Myocyte (in vitro differentiated cells): ENCODE measurements at regions not wholly inside any gene's neighbourhood (a gene's known extent, or its start where the extent isn't known, plus 50 kb on each side); places are given as distances from the start of the nearest gene placed in this dataset.

Experiments
- DNase-seq: peaks from one replicate; pipeline ENCODE4 v3.0.0-alpha.2; 2012; ENCODE audit warnings: low read depth

DNA sequence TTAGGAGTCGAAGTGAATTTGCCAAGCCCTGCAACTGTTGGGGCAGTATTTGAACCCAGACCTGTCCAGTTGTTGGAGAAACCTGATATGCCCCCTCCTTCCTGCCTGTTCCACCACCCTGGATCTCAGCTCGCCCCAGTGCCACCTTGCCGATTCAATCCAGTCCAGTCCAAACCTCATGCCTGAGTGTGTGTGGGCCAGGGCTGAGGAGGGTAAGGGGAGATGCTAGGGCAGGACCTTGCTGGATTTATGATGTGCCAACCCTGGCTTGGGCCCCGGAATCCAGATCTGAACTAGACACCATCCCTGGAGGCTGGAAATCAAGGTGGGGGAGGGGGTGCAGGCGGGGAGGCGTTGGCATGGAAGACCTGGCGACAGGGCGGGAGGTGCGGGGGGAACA, 98.9 kb upstream of the WNT4 start:
- no peak for DNase-seq

DNA sequence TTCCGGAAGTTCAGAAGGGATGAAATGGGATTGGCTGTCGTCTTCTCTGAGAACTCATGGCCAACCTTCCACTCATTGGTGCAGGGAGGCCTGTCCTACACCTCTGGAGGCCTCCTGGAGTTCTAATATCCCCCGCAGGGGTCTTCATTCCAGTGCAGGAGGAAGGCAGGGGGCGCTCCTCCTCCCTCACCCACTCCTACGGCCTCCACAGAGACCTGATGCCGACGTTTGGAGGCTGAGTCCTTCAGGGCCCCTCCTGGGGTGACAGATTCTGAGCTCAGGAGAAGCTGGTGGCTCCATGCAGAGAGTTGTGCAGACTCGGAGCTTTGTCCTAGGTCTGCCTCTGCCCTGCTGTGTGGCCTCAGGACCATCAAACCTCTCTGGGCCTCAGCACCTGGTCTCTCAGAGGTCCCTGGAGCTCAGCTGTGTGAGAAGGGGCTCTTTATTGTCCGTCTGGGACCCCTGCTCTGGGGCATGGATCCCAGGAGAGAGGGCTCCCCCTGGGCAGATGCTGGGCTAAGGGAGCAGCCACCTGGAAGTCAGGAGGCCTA, 102.3 kb upstream of the WNT4 start:
- DNase-seq = no peak

DNA sequence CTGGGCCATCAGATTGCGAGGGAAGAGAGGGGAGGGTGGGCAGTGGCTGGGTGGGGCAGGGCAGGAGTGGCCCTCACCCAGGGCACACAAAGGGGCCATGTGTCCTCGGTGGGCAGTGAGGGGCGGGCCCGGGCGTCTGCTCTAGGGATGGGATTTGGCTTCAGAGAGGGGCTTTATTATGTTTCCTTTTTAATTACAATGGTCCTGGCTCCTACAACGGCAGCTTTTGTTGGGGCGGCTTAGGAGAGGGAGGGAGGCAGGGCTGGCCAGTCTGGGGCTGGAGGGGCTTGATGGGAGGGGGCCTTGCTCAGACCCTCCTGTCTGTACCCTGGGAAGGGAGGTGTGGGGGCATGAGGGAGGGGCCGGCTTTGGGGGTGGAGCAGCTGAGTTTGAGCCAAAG, 102.8 kb upstream of the WNT4 start:
- no peak for DNase-seq

DNA sequence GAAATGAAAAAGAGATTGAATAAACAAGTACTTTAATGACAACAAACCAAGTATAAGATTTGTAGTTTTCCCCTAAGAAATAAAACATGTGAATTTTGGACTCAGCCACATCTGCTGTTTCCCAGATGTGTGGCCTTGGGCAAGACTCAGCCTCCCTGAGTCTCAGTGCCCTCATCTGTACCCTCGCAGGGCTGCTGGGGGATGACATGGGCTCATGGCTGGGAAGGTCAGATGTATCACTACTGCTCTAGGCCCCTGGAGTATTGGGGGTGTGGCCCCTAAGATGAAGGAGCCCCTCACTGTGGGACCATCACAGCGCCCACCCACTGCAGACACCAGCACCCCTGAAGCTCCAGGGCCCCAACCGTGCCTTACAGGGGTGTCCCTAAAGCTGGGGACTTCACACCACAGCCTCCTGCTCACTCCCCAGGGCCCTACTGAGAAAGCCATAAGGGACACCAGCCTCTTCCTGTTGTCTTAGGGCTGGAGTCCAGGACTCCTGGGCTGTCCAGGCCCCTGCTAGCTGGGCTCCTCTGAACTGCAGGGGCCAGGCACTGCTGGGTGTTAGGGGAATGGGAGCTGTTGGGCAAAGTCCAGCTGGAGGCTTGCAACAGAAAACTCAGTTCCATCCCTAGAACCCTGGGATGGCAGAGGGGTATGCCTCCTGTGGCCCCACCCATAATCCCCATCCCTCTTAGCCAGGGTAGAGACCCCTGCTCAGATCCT, 104.0 kb upstream of the WNT4 start:
- DNase-seq = no peak

DNA sequence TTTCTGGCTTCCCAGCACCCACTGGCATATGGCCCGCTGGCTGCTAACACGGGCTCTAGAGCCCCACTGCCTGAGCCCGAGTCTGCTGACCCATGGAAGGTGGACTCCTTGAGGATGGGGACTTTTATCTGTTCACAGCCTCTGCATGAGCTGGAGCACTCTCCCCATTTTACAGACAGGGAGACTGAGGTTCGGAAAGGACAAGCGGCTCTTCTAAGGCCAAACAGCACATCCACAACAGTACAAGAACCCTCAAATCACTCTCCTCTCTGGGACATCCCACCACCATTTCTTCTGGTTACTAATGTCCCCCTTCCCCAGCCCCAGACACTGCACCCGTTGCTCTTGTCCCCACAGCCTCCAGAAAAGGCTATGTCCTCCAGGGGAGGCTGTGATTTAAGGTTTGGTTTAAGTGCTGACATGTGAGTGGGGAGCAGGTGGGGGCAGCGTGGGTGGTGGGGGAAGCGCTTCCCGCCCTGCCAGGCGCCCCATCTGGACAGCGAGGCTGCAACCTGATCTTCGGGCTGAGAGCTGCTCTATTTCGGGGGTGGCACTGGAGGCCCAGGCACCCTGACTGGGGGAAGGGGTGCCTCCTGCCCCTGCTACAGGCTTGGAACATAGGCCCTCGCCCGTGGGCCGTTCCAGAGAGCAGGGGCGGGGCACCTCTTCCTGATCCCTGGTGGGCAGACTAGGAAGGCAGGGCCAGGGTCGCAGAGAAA, 104.8 kb upstream of the WNT4 start:
- no peak for DNase-seq

DNA sequence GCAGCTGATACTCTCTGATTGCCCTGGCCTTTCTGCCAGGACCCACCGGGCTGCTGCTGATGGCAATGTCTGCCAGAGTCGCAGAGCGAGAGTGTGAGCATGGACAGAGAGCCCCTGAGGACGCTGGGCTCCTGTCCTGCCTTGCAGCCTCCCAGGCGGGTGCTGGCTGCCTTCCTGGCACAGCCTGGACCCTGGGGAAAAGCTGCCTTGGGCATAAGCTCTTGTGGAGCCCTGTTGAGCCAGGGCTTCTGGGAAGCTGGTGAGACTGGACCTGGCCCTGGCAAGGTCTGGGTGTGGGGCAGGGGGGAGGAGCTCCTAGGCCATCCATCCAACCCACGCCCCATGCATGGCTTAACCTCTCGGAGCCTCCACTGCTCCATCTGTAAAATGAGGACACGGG, 105.8 kb upstream of the WNT4 start:
- no peak for DNase-seq

DNA sequence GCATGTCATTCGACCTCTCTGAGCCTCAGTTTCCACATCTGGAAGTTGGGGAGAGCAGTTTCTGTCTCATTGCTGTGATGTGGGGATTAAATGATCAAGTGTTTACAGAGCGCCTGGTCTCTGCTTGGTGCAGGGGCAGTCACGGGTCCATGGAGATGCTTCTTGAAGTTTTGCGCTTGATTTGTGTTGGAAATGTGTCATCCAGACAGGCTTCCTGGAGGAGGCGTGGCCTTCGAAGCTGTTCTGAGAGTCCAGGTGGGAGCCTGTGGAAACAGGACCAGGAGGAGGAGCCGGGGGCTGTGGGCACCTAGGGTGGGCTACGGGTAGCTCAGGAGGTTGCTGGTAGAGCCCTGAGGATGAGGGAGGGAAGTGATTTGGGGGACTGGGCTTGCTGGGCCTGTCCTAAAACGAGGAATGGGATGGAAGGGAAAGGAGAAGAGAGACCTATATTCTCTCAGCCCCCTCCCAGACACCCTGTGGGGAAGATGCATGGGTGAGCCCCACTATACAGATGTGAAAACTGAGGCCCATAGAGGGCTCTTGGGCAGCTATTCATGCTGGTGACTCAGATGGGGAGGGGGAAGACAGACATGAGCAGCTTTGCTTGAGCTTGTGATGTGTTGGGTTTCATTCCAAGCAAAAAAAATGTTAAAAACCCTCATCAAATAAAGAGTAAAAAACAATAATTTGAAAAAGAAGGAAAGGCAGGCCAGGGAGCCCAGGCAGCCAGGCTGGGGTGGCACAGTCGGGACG, 107.2 kb upstream of the WNT4 start:
- DNase-seq = no peak

DNA sequence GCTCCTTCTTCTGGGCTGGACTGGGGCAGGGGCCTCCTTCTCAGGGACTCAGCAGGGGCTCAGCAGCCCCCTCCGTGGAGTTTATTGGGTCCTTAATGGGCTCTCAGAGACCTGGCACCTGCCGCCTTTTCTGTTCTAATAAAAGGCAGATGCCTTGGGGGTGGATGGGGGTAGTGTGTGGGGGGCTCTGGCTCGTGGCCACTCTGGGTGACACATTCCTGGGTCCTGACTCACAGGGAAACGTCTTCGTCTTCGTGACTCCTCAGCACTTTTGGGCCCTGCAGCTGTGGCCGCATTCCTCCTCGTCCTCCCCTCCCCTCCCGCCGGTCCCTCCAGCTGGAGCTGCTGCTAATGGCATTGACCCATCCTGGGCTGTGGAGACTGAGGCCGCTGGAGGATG, 107.8 kb upstream of the WNT4 start:
- peak; percentile 88 for DNase-seq

DNA sequence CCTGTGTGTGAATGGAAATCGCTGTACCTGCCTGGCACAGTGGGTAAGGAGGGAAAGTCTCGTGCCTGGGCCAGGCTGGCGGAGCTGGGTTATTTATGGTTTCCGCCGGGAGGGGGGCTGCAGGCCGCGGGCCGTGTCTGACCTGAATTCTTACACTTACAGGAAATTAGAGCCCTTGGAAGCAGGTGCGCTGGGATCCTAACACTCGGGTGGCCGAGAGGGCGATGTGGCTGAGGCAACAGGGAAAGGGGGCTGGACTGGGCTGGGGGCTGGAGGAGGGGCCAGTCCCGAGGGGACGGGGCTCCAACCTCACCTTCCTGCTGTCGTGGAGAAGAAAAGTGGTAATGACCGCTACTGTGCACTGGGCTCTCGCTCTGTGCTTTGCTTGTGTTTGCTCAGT, 109.4 kb upstream of the WNT4 start:
- no peak for DNase-seq

DNA sequence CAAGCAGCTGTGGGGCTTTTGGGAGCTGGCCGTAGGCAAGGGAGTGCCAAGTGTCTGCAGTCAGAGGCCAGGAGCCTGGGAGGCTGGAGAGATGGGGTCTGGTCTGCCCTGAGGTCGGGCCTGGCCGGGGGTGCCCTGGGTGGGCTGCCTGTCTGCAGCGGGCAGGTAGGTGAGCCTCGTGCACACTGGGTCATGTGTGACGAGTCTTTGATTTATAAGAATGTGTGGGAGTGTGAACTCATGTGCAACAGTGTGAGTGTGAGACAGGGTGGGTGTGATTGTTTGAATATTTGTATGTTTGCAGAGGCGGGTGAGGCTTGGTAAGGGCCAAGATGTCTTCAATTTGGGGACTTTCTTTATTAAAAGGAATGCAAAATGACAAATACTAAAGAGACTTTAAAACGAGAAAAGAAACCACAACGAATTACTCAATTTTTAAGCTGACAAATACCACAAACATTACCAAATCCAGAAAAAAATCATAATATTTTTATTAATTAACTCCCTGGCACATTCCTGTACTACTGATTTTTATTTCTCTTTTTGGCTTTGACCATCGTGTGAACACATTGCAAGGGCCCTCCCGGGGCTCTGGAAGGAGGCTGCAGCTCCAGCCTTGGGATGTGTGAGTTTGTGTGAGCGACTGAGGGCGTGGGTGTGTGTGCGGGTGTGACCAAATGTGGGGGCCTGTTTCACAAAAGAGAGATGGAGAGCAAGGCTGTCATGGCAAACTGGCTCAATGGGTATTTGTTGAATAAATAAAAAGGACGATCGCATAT, 110.3 kb upstream of the WNT4 start:
- peak; percentile 32 for DNase-seq

DNA sequence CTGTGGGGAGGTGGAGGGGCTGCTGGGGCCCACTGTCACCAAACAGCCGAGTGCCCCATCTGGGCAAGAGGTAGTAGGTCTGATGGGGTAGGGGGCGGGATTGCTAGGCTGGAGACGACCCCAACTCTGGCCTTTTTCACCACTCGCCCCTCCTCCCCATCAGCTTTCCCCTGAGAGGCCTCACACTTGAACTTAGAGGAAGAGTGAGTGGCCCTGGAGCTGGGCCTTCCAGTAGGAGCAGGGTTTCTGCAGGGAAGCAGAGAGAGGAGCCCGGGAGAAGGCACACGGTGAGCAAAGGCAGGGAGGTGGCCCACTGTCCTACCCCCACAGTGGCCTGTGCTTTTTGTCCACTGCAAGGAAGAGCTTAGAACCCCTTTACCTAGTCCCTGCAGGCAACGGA, 111.9 kb upstream of the WNT4 start:
- DNase-seq = no peak

DNA sequence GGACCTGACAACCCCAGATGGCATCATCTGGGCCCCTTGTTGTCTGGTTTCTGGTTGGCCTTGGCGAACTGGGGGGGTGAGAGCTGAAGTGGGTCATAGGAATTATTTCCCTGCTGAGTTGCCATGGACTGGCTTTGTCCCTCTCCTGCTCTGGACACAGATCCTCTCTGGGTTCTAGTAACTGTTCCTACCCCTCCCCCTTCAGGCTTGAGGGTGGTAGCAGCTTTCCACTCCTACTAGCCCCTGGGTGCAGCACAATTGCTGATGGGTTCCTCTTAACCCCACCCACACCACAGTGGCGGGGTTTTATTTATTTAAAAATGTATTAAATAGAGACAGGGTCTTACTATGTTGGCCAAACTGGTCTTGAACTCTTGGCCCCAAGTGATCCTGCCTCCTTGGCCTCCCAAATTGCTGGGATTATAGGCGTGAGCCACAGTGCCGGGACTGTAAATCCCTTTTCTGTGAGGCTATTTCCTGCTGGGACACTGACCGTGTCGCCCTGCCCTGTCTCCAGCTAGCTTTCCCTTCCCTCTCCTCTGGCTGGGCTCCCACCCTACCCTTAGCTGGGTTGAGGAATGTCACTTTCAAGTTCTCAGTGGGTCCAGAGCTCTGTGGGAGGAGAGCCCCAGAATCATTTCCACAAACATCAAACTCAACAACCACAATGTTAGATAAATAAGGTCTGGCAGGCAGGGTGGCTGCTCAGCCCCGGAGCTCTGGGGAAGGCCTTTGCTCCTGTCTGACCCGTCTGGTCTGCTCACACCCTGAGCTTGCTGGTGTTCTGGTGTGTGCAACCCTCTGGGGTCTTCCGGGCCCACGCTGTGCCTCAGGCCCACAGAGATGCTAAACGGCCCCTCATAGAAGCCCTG, 112.7 kb upstream of the WNT4 start:
- no peak for DNase-seq

DNA sequence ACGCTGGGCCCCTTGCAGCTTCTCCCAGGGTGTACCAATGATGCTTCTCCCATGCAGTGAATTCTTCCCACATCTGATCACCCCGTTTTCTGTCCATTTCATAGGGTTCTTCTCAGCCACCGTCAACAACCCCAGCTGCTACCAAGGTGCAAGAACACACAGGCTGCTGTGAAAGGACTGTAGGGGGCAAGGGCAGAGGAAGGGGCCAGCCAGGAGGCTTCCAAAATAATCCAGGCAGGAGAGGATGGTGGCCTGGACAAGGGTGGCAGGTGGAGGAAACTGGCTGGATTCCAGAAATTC, 113.3 kb upstream of the WNT4 start:
- no peak for DNase-seq

DNA sequence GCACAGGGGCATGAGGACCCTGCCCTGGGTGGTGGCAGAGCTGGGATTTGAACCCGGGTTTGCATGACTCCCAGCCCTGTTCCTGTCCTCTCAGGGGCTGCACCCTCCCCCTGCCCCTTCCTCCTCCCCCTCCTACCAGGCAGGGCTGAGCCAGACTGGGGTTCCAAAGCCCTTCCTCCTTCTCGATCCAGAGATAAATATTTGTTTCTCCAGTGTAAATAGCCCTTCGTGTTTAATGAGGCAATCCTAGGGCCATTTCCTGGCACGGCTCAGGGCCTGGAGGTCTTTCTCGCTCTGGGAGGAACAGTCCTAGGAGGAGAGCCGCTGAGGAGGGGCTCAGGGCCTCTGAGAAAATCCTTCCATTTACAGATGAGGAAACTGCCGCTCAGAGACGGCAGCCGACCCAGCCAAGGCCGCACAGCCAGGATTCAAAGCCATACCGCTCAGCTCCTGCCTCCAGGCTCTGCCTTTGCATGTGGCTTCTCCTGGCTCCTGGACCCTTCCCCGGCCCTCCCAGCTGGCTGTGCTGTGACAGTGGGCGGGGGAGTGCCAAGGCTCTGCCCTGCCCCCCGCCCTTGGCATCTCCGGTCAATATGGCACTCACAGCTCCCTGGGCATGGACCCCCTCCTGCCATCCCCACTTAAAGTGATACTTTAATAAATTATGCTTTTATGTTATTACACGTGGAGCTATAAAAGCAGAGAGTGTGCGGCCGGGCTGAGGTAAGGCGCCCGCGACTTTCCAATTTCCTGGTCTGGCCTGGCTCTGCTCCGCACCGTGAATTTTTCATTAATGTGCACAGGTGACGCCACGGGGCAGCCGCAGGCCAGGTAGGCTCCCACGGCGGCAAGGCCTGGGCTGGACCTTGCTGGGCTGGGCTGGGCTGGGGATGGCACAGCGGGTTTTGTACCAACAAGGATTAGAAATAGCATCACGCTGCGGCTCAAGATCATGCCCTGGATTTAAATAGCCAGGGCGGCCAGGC, 114.7 kb upstream of the WNT4 start:
- no peak for DNase-seq

DNA sequence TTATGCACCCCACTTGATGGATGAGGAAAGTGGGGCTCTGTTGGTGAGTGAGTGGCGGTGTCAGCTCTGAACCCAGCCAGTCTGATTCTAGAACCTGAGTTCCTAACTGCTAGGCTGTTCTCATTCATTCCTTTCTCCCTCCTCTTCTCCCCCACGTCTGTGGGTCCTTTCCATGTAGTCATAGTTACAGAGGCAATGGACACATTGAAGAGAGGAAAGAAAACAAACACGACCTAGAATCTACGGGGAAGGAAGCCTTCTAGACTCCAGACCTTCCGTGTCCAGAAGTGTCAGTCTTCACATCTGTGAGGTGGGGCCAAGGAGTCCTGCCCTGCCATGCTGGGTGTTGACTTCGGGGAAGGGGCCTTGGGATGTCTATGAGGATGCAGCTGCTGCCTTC, 115.8 kb upstream of the WNT4 start:
- DNase-seq = no peak

DNA sequence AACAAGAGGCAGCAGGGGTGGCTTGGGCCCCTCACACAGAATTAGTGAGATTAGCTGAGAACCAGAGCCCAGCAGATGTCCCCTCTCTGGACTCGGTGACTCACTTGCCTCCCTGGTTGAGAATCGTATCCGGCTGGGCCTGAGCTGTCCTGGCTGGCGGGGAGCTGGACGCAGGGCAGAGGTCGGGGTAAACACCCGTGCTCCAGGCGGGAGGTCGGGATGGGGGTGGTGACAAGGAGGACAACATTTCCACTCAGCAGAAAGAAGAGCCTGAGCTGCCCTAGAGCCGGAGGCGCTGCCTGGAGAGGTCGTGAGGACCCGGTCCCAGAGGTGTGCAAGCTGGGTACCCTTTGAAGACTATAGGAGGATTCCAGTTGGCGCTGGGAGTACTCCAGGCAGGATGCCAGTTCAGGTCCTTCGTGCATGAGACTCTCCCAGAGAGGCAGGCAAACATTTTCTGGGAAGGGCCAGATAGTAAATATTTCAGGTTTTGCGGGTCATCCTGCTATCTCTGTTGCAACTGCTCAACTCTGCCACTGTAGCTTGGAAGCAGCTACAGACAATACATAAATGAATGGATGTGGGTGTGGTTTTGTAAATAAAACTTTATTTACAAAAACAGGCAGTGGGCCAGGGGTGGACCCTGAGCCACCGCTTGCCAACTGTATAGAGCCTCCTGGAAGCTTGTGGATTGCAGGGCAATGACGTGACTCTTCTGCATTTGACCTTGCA, 116.8 kb upstream of the WNT4 start:
- no peak for DNase-seq

DNA sequence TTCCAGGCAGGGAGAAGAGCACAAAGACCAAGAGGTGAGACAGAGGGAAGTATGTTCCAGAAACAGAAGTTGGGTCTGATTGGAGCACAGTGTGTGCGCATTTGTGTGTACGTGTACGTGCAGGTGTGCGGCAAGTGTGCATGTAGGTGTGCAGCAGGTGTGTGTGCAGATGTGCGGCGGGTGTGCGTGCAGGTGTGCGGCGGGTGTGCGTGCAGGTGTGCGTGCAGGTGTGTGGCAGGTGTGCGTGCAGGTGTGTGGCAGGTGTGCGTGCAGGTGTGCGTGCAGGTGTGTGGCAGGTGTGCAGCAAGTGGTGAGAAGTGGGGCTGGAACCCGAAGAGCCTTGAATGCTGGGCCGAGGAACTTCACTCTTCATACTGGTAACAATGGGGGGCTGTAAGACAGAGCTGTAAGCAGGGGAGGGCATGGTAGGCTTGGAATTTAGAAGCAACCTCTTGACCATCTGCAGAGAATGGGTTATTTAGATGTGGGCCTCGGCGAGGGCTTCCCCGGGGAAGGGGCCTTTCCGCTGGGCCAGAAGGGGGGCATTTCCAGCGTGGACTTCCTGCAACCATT, 118.0 kb upstream of the WNT4 start:
- DNase-seq = no peak

DNA sequence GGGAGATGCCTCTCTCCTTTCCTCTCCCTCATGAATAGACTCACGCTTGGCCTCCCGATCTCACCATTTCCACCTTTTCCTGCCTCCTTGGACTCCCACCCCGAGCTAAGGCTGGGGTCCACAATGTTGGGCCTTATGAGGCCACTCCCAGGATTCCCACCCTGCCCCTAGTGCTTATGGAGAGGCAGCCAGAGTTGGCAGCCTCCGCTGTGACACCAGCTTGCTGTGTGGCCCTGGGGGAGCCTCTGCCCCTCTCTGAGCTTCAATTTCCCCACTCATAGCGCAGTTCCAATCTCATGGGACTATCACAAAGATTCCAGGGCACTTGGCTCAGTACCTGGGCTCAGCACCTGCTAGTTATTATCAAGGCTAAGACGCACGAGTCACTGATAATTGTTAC, 118.7 kb upstream of the WNT4 start:
- DNase-seq = no peak
